GM12892 (cell line): ENCODE measurements at regions not wholly inside any gene's neighbourhood (a gene's known extent, or its start where the extent isn't known, plus 50 kb on each side); places are given as distances from the start of the nearest gene placed in this dataset.

Source experiments
- POLR2A ChIP-seq: IDR thresholded peaks from 2 replicates; pipeline ENCODE4 v1.6.1; 2011; ENCODE audit warnings: low read depth, low read length, control low read depth
- POLR2AphosphoS5 ChIP-seq: IDR thresholded peaks from 2 replicates; pipeline ENCODE4 v1.6.1; 2011; ENCODE audit warnings: low read depth, low read length, control low read depth

- no peak for TF ChIP-seq POLR2AphosphoS5
- no peak for TF ChIP-seq POLR2A
Observed at GRCh38 chr4:187615972-187616371, 379.6 kb upstream of the ZFP42 start.
